ENCODE measurements at regions not wholly inside any gene's neighbourhood (a gene's known extent, or its start where the extent isn't known, plus 50 kb on each side); places are given as distances from the start of the nearest gene placed in this dataset.

GRCh38 chrX:124994404-124994803, 325.3 kb upstream of the TEX13C start:
- Histone ChIP-seq H3K4ac (ENCODE audit: low read depth, low read length) (no peak overlapping the region), H3K18ac (ENCODE audit: low read depth, low read length) (no peak overlapping the region), H3K27me3 (ENCODE audit: control insufficient read depth, insufficient read depth, low read length) (no peaks in the 10 kb centered on the region), H3K4me1 (ENCODE audit: control insufficient read depth, insufficient read depth, low read length) (no peaks in the 10 kb centered on the region), H3K23ac (ENCODE audit: low read depth, low read length) (no peak overlapping the region), H3K4me3 (ENCODE audit: insufficient read depth, low read depth, low read length) (no peak overlapping the region), H3K4me2 (ENCODE audit: low read depth, low read length) (no peak overlapping the region), H4K5ac (ENCODE audit: low read depth, low read length) (no peak overlapping the region), H2BK20ac (ENCODE audit: low read depth, low read length) (no peak overlapping the region), H3K9ac (ENCODE audit: low read depth, low read length) (no peak overlapping the region), H4K8ac (ENCODE audit: low read depth in 2 of 2, low read length in 2 of 2) (no peak overlapping the region), H2BK120ac (ENCODE audit: low read depth, low read length) (no peak overlapping the region), H3K79me1 (ENCODE audit: low read depth in 1 of 2, low read length in 2 of 2) (no peaks in the 10 kb centered on the region), H2AFZ (replicated peaks; ENCODE audit: low read length, poor library complexity) (no peak overlapping the region), H2AK9ac (replicated peaks; ENCODE audit: low read depth, low read length, poor library complexity) (no peak overlapping the region), H3K9me3 (ENCODE audit: control insufficient read depth, insufficient read depth, low read length) (no peaks in the 10 kb centered on the region), H3K27ac (ENCODE audit: insufficient read depth, low read length) (no peak overlapping the region), H2BK15ac (ENCODE audit: low read depth, low read length) (no peak overlapping the region), H3K36me3 (ENCODE audit: control insufficient read depth, insufficient read depth, low read length) (no peaks in the 10 kb centered on the region), H3K56ac (ENCODE audit: extremely low read depth, insufficient read depth, low read length) (no peak overlapping the region), H4K91ac (ENCODE audit: insufficient read depth, low read depth, low read length) (no peak overlapping the region), H4K20me1 (ENCODE audit: insufficient read depth, low read length) (no peaks in the 10 kb centered on the region), H2AK5ac (ENCODE audit: low read depth, low read length) (no peak overlapping the region), H3K9me1 (ENCODE audit: insufficient read depth, low read length) (no peaks in the 10 kb centered on the region), H3K14ac (replicated peaks; ENCODE audit: low read depth, low read length) (no peak overlapping the region), H2BK5ac (ENCODE audit: low read depth, low read length, poor library complexity, severe bottlenecking) (no peak overlapping the region)
- ChIA-PET POLR2A (ENCODE audit: unreplicated experiment) (no interaction called here), CTCF (no interaction called here)
- DNase-seq: no peak
- TF ChIP-seq ELK1 (IDR thresholded peaks at IDR 0.05; ENCODE audit: borderline replicate concordance, low read depth, low read length) (no peak), MAZ (IDR thresholded peaks at IDR 0.05; ENCODE audit: borderline replicate concordance, low read depth, low read length) (no peak), RAD21 (IDR thresholded peaks at IDR 0.05; ENCODE audit: low read length) (no peak), CHD1 (IDR thresholded peaks at IDR 0.05; ENCODE audit: low read depth, low read length) (no peak), RCOR1 (IDR thresholded peaks at IDR 0.05; ENCODE audit: insufficient replicate concordance, low read length) (no peak), SMC3 (IDR thresholded peaks at IDR 0.05; ENCODE audit: low read depth, low read length) (no peak), MXI1 (IDR thresholded peaks at IDR 0.05; ENCODE audit: borderline replicate concordance, low read depth, low read length) (no peak), USF2 (IDR thresholded peaks at IDR 0.05; ENCODE audit: low read depth, low read length) (no peak), NFE2L2 (IDR thresholded peaks at IDR 0.05; ENCODE audit: low read depth, low read length) (no peak), CEBPB (IDR thresholded peaks at IDR 0.05; ENCODE audit: low read depth, low read length) (no peak), RFX5 (IDR thresholded peaks at IDR 0.05; ENCODE audit: low read depth, low read length) (no peak), MAFK (IDR thresholded peaks at IDR 0.05; ENCODE audit: low read depth, low read length) (no peak), POLR2A (IDR thresholded peaks at IDR 0.05; ENCODE audit: low read depth, low read length) (no peak), BHLHE40 (IDR thresholded peaks at IDR 0.05; ENCODE audit: low read depth, low read length) (no peak), FOS (IDR thresholded peaks at IDR 0.05; ENCODE audit: low read depth, low read length) (no peak), CTCF (conservative IDR thresholded peaks at IDR 0.05; ENCODE audit: low read depth, low read length) (no peak)
- 28% methylated on average over 4 of the region's 4 CpGs; no CpG with 5 or more reads in 1 of the 2 experiments for WGBS, 2 experiments (ENCODE audit: extremely low coverage in 2 of 2, insufficient read length in 1 of 2)
- intact Hi-C loops (cut with micrococcal nuclease) (no loop called here), in situ Hi-C loops (cut with MboI; ENCODE audit: low sequenced_read_pairs) (no loop called here), dilution Hi-C loops (cut with HindIII; ENCODE audit: low sequenced_read_pairs, unreplicated experiment) (no loop called here)
- ATAC-seq (ENCODE audit: low read depth): no peak
- BruUV-seq (replicated peaks): no TSS peak
